HG03045 (cell line): ENCODE measurements at regions not wholly inside any gene's neighbourhood (a gene's known extent, or its start where the extent isn't known, plus 50 kb on each side); places are given as distances from the start of the nearest gene placed in this dataset.
"Not testable (repeated sequence)": the region's sequence is repeated elsewhere in the genome, so short reads cannot be mapped to it uniquely, and the experiment has no call there.

Source experiments
- ATAC-seq: cut with Tn5 transposase; IDR thresholded peaks from one replicate; pipeline ENCODE4 v1.9.1; 2021; ENCODE audit warnings: mild to moderate bottlenecking, moderate library complexity; ENCODE audit not compliant: unreplicated experiment

DNA sequence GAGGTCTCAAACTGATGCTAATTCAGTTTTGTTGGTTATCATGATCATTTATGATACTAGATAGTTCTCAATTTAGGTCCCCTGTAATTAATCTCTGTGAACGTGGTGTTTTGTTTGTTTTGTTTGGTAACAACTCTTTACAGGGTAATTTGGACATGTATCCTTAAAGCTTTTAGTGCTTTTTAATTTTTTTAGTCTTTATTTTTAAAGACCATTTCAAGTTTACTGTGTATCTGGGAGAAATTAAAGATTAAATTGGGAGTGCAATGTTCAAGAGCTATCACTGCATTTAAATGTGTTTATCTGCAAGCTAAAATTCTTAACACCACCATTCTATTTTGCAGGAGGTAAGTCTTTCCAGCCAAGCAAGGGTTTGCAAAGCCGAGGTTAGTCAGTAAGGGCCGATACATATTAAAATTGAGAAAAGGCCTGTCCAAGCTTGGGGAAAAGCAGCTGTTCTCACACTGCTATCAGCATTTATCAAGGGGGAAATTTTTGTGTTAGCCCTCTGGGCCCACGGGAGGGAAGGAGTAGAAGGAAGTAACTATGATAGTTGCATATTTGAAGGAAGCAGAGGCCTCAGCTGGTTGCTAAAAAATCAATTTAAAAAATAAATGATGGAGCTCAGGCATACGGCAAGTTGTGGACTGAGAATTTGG, 59.3 kb upstream of the ZNF217 start:
- ATAC-seq = no peak

DNA sequence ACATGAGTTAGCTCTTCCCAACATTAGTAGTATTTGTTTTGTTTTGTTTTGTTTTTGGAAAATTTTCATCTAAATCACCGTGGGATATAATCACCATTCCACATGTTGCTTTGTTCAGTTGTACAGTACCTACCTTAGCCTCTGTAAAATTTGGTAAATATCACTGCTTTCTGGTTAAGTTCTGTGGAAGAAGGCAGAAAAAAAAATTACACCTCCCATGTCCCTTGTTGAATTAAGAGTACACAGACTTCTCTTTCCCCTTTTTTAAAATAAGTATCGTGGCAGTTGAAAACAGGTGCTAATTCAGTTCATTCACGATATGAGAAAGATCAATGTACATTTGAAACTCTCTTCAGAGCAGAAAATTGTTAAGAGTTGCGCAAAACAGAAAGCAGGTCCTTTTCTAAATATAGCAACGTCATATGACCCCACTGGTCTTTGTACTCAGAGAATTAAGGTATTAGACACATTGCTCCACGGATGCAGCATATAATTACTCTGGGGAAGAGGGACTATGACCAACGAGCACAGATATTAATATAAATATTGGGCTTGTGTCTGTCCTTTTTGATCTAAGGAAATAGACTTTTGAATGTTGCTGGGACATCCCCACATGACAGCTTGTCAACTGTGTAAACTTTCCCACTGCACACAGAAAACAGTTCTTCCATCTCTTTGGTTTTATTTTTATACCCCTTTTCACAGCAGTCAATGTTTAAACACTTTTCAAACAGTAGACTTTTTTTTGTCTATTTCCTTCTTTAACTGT, 58.6 kb upstream of the ZNF217 start:
- ATAC-seq = peak; percentile 61

DNA sequence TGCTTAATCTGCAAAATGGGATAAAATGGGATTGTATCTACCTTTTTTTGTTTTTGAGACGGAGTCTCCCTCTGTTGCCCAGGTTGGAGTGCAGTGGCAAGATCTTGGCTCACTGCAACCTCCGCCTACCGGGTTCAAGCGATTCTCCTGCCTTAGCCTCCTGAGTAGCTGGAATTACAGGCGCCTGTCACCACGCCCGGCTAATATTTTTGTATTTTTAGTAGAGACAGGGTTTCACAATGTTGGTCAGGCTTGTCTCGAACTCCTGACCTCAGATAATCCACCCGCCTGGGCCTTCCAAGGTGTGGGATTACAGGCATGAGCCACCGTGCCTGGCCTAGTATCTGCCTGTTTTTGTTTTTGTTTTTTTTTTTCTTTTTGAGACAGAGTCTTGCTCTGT, 55.9 kb upstream of the ZNF217 start:
- not testable (repeated sequence) for ATAC-seq

DNA sequence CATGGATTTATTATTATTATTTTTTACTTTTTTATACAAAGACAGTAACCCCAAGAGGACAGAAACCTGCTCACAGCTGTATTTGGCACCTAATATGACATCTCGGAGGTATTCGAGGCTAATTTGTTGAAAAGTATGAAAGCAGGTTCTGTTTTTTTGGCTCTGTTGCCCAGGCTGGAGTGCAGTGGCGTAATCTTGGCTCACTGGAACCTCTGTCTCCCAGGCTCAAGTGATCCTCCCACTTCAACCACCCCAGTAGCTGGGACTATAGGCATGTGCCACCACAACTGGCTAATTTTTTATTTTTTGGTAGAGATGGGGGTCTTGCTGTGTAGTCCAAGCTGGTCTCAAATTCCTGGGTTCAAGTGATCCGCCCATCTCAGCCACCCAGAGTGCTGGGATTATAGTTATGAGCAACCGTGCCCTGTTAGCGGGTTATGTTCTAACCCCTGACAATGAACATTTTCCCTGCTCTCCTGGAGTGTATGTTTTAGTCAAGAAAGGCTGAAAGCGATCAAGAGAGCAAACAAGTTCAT, 53.7 kb upstream of the ZNF217 start:
- ATAC-seq = no peak

DNA sequence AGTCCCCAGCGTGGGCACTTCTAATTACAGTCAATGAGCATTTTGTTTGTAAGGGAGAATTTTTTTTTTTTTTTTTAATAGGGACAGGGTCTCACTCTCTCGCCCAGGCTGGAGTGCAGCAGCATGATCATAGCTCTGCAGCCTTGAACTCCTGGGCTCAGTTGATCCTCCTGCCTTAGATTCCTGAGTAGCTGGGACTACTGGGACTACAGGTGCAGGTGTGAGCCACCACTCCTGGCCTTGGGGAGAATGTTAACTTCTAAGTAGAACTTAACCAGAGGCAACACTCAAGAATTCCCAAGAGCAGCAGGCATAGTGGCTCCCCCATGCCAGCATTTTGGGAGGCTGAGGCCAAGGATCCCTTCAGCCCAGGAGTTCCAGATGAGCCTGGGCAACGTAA, 52.9 kb upstream of the ZNF217 start:
- ATAC-seq = no peak

DNA sequence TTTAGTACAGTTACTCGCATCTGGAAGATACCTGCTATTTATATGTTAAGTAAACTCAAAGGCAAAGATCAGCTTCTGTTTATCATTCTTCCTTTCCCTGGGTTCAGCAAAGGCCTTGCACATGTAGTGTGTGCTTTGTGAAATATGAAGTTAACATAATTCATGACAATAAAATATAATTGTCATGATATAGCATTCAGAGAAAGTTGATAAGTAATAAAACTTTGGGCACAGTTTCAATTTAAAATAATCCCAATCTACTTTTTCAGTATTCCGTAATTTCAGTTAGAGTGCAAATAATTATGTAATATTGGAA, 51.9 kb upstream of the ZNF217 start:
- no peak for ATAC-seq

DNA sequence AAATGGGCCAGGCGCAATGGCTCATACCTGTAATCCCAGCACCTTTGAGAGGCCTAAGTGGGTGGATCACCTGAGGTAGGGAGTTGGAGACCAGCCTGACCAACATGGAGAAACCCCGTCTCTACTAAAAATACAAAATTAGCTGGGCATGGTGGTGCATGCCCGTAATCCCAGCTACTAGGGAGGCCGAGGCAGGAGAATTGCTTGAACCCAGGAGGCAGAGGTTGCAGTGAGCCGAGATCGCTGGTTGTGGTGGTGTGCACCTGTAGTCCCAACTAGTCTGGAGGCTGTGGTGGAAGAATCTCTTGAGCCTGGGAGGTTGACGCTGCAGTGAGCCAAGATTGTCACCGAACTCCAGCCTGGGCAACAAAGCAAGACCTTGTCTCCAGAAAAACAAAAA, 50.5 kb upstream of the ZNF217 start:
- not testable (repeated sequence) for ATAC-seq
